ENCODE measurements at regions not wholly inside any gene's neighbourhood (a gene's known extent, or its start where the extent isn't known, plus 50 kb on each side); places are given as distances from the start of the nearest gene placed in this dataset.

GRCh38 chr2:84293791-84294380 is 165.2 kb downstream of the SUCLG1 start:
- no peak for TF ChIP-seq CTCF (IDR thresholded peaks at IDR 0.05; ENCODE audit: low read depth, low read length)
- no peak overlapping the region for H3K4me3 ChIP-seq (ENCODE audit: low read depth, low read length)
- no peak for DNase-seq (ENCODE audit: low read depth, low spot score)
- in situ Hi-C loops (cut with HindIII; ENCODE audit: low sequenced_read_pairs), result no loop called here

- no peak for TF ChIP-seq CTCF (IDR thresholded peaks at IDR 0.05; ENCODE audit: low read depth, low read length)
- no peak for DNase-seq (ENCODE audit: low read depth, low spot score)
- H3K4me3 ChIP-seq (ENCODE audit: low read depth, low read length), result no peak overlapping the region
- in situ Hi-C loops (cut with HindIII; ENCODE audit: low sequenced_read_pairs), result no loop called here
These were observed 166.5 kb downstream of the SUCLG1 start for GRCh38 chr2:84292545-84292944.

GRCh38 chr2:84290537-84290936 is 168.5 kb downstream of the SUCLG1 start:
- TF ChIP-seq CTCF (IDR thresholded peaks at IDR 0.05; ENCODE audit: low read depth, low read length), result no peak
- DNase-seq (ENCODE audit: low read depth, low spot score), result no peak

GRCh38 chr2:84288293-84288692 is 170.8 kb downstream of the SUCLG1 start:
- no peak for DNase-seq (ENCODE audit: low read depth, low spot score)
- H3K4me3 ChIP-seq (ENCODE audit: low read depth, low read length), result no peak overlapping the region
- in situ Hi-C loops (cut with HindIII; ENCODE audit: low sequenced_read_pairs), result no loop called here
- TF ChIP-seq CTCF (IDR thresholded peaks at IDR 0.05; ENCODE audit: low read depth, low read length), result no peak

More at GRCh38 chr2:84290537-84290936, 168.5 kb downstream of the SUCLG1 start:
- in situ Hi-C loops (cut with HindIII; ENCODE audit: low sequenced_read_pairs), result no loop called here
- no peak overlapping the region for H3K4me3 ChIP-seq (ENCODE audit: low read depth, low read length)

- no peak for DNase-seq (ENCODE audit: low read depth, low spot score)
- in situ Hi-C loops (cut with HindIII; ENCODE audit: low sequenced_read_pairs), result no loop called here
- TF ChIP-seq CTCF (IDR thresholded peaks at IDR 0.05; ENCODE audit: low read depth, low read length), result no peak
- H3K4me3 ChIP-seq (ENCODE audit: low read depth, low read length), result no peak overlapping the region
These were observed 172.2 kb downstream of the SUCLG1 start for GRCh38 chr2:84286878-84287277.

GRCh38 chr2:84285056-84285747 is 173.9 kb downstream of the SUCLG1 start:
- TF ChIP-seq CTCF (IDR thresholded peaks at IDR 0.05; ENCODE audit: low read depth, low read length), result no peak
- in situ Hi-C loops (cut with HindIII; ENCODE audit: low sequenced_read_pairs), result no loop called here
- H3K4me3 ChIP-seq (ENCODE audit: low read depth, low read length), result no peak overlapping the region
- DNase-seq (ENCODE audit: low read depth, low spot score), result no peak

Measured in astrocyte of the spinal cord (primary cell).